GM12878 (cell line): ENCODE measurements at regions not wholly inside any gene's neighbourhood (a gene's known extent, or its start where the extent isn't known, plus 50 kb on each side); places are given as distances from the start of the nearest gene placed in this dataset.

Source experiments
- ATAC-seq: fragments of 200-7000 bp; cut with Tn5 transposase; 3 replicates; pipeline ENCODE4 v1.9.1; 2020; ENCODE audit warnings: mild to moderate bottlenecking, moderate library complexity
- BruUV-seq: library from RNA; stranded (reverse); fragments of 400-500 nt; replicated peaks from 2 replicates; lab custom pipeline; 2021; lab: Mats Ljungman, UMichigan
- CTCF ChIA-PET: fragments of 300-600 bp; sonication (Branson Sonifier 250); formaldehyde crosslinking; extraction: SDS; loops from one replicate; lab custom pipeline; 2021; ENCODE audit warnings: inconsistent platforms; lab: Yijun Ruan, JAX
- POLR2A ChIA-PET: fragments of 350-600 bp; formaldehyde crosslinking; extraction: SDS; loops from one replicate; lab custom pipeline; 2021; ENCODE audit warnings: inconsistent platforms; lab: Charles Lee
- RAD21 ChIA-PET: fragments of 300-600 bp; sonication (Branson Sonifier 250); formaldehyde crosslinking; loops from one replicate; lab custom pipeline; 2023; ENCODE audit warnings: antibody characterized with exemption; ENCODE audit not compliant: unreplicated experiment; lab: Charles Lee
- SMC1A ChIA-PET: fragments of 300-600 bp; sonication (Branson Sonifier 250); formaldehyde crosslinking; loops from one replicate; lab custom pipeline; 2023; ENCODE audit not compliant: unreplicated experiment, uncharacterized antibody; lab: Charles Lee
- DNase-seq: peaks from one replicate; pipeline ENCODE4 v3.0.0-alpha.2; 2011; ENCODE audit warnings: low read depth, low spot score
- FAIRE-seq: peaks from 3 replicates; lab custom pipeline; 2011; peaks lifted over from hg19 to GRCh38; lab: Jason Lieb, UNC
- H2AFZ ChIP-seq: 2 replicates; pipeline ENCODE4 v1.6.0; 2011; ENCODE audit warnings: low read depth, low read length, control low read depth; ENCODE audit not compliant: control insufficient read depth
- H3K27ac ChIP-seq: 2 replicates; pipeline ENCODE4 v1.5.1; 2011; ENCODE audit warnings: control low read depth; ENCODE audit not compliant: control insufficient read depth, insufficient read depth
- H3K27me3 ChIP-seq, 2 experiments: replicated peaks in 1 of 2; 2 replicates each; pipeline versions ENCODE4 v1.6.0 to v1.6.1; 2011; ENCODE audit warnings: low read length in 1 of 2; ENCODE audit not compliant: control insufficient read depth in 2 of 2, insufficient read depth in 2 of 2
- H3K36me3 ChIP-seq, 2 experiments: 2 replicates each; pipeline ENCODE4 v1.5.1; 2011; ENCODE audit warnings: low read length in 1 of 2; ENCODE audit not compliant: control insufficient read depth in 2 of 2, insufficient read depth in 2 of 2
- H3K4me1 ChIP-seq: 2 replicates; pipeline ENCODE4 v1.6.1; 2011; ENCODE audit warnings: mild to moderate bottlenecking, low read length, moderate library complexity, mixed read lengths; ENCODE audit not compliant: control insufficient read depth, insufficient read depth
- H3K4me2 ChIP-seq: 2 replicates; pipeline ENCODE4 v1.6.0; 2011; ENCODE audit warnings: control low read depth; ENCODE audit not compliant: control insufficient read depth, insufficient read depth
- H3K4me3 ChIP-seq: fragments of 200-600 bp; sonication (generic); 2 replicates; pipeline ENCODE4 v1.5.1; 2016
- H3K79me2 ChIP-seq: 2 replicates; pipeline ENCODE4 v1.6.0; 2011; ENCODE audit warnings: low read length; ENCODE audit not compliant: control insufficient read depth, insufficient read depth
- H3K9ac ChIP-seq: 2 replicates; pipeline ENCODE4 v1.8.0; 2011; ENCODE audit warnings: low read length, control low read depth, mixed read lengths; ENCODE audit not compliant: control insufficient read depth, insufficient read depth
- H3K9me3 ChIP-seq: replicated peaks from 3 replicates; pipeline ENCODE4 v1.5.1; 2011; ENCODE audit warnings: mild to moderate bottlenecking, low read length; ENCODE audit not compliant: control insufficient read depth, insufficient read depth
- H4K20me1 ChIP-seq: 2 replicates; pipeline ENCODE4 v1.6.0; 2011; ENCODE audit not compliant: control insufficient read depth, insufficient read depth
- ASH2L ChIP-seq: fragments of 300-600, 200-600 bp; sonication (generic); IDR thresholded peaks from 2 replicates; pipeline ENCODE4 v1.6.1; 2017; ENCODE audit warnings: low read depth, mild to moderate bottlenecking, borderline replicate concordance
- HCFC1 ChIP-seq: fragments of 150-350 bp; IDR thresholded peaks from 2 replicates; pipeline ENCODE4 v1.6.1; 2014; ENCODE audit warnings: low read length
- HDAC2 ChIP-seq: fragments of 200-600 bp; sonication (generic); IDR thresholded peaks from 2 replicates; pipeline ENCODE4 v1.6.1; 2017
- HDGF ChIP-seq: fragments of 450-650 bp; IDR thresholded peaks from 2 replicates; pipeline ENCODE4 v1.6.1; 2016; ENCODE audit warnings: antibody characterized with exemption
- IKZF2 ChIP-seq, 2 experiments: fragments of 450-650 bp; IDR thresholded peaks; 2 replicates each; pipeline ENCODE4 v1.6.1; 2017; ENCODE audit warnings: mild to moderate bottlenecking in 2 of 2, moderate library complexity in 2 of 2
- IRF3 ChIP-seq: fragments of 450-650 bp; IDR thresholded peaks from 2 replicates; pipeline ENCODE4 v1.6.1; 2014; ENCODE audit warnings: mild to moderate bottlenecking
- LARP7 ChIP-seq: fragments of 450-650 bp; IDR thresholded peaks from 2 replicates; pipeline ENCODE4 v1.6.1; 2017; ENCODE audit warnings: mild to moderate bottlenecking
- MTA2 ChIP-seq: fragments of 450-650 bp; IDR thresholded peaks from 2 replicates; pipeline ENCODE4 v1.6.1; 2016; ENCODE audit warnings: low read depth, mild to moderate bottlenecking, moderate library complexity
- NFYB ChIP-seq: IDR thresholded peaks from 2 replicates; pipeline ENCODE4 v1.6.1; 2011; ENCODE audit warnings: low read depth, mild to moderate bottlenecking, low read length, improper control_type of control experiment, moderate library complexity; ENCODE audit not compliant: insufficient read depth
- PAX5 ChIP-seq: IDR thresholded peaks from 2 replicates; pipeline ENCODE4 v1.6.1; 2011; ENCODE audit warnings: low read depth, low read length, borderline replicate concordance
- RUNX3 ChIP-seq: IDR thresholded peaks from 2 replicates; pipeline ENCODE4 v1.6.1; 2012; ENCODE audit warnings: low read length, inconsistent platforms
- SMARCA5 ChIP-seq: fragments of 450-650 bp; IDR thresholded peaks from 2 replicates; pipeline ENCODE4 v1.6.1; 2017; ENCODE audit warnings: mild to moderate bottlenecking
- SUZ12 ChIP-seq: fragments of 200-600 bp; sonication (generic); IDR thresholded peaks from one replicate; pipeline ENCODE4 v1.6.1; 2018; ENCODE audit warnings: antibody characterized with exemption, mild to moderate bottlenecking; ENCODE audit not compliant: unreplicated experiment
- ZBTB33 ChIP-seq: fragments of 450-650 bp; IDR thresholded peaks from 2 replicates; pipeline ENCODE4 v1.6.1; 2017; ENCODE audit warnings: mild to moderate bottlenecking
- ZNF274 ChIP-seq: IDR thresholded peaks from one replicate; pipeline ENCODE4 v1.8.0; 2011; ENCODE audit not compliant: insufficient read length, insufficient read depth
- WGBS: methylation state at CpG from one replicate; pipeline ENCODE4 v1.1.6; 2016; ENCODE audit warnings: low lambda C conversion rate; ENCODE audit not compliant: insufficient replicate concordance, insufficient coverage; ENCODE audit errors: missing lambda C conversion rate; 5-methylcytosine and 5-hydroxymethylcytosine counted together
- in situ Hi-C: fragments of 300-500 bp; cut with MboI; formaldehyde crosslinking; loops from 9 replicates; pipeline ENCODE4 v1.14.3; 2018; ENCODE audit warnings: mixed read lengths
- intact Hi-C: fragments of 100-400 bp; cut with micrococcal nuclease; formaldehyde crosslinking; loops from one replicate; pipeline ENCODE4 v1.14.2; 2022; ENCODE audit not compliant: unreplicated experiment

GRCh38 chr11:70926543-70927201, 325.7 kb downstream of the SHANK2 start:
- Histone ChIP-seq H3K27ac (no peak overlapping the region), H3K4me1 (no peaks in the 10 kb centered on the region), H3K4me3 (no peak overlapping the region), H3K36me3 (no peaks in the 10 kb centered on the region), H3K4me2 (no peak overlapping the region), H3K27me3 (no peaks in the 10 kb centered on the region), H4K20me1 (no peaks in the 10 kb centered on the region), H3K9me3 (no peaks in the 10 kb centered on the region; the same call in 2 of the 3 replicates), H3K79me2 (no peaks in the 10 kb centered on the region), H2AFZ (no peak overlapping the region), H3K9ac (no peak overlapping the region)
- in situ Hi-C loops (no loop called here), intact Hi-C loops (no loop called here)
- WGBS, result 45% methylated on average over 14 of the region's 14 CpGs
- ATAC-seq (no peak), FAIRE-seq (no peak), DNase-seq (no peak)
- TF ChIP-seq SUZ12 (no peak), ASH2L (no peak)
- BruUV-seq, result no TSS peak
- ChIA-PET RAD21 (no interaction called here), POLR2A (no interaction called here), SMC1A (no interaction called here), CTCF (no interaction called here)

GRCh38 chr11:70928854-70929598, 323.4 kb downstream of the SHANK2 start:
- POLR2A ChIA-PET, result no interaction called here
- TF ChIP-seq NFYB, result no peak
- TF ChIP-seq IKZF2 (IDR thresholded peaks at IDR 0.05), result no peak
- TF ChIP-seq HCFC1, result no peak
- TF ChIP-seq MTA2, result no peak
- TF ChIP-seq RUNX3, result no peak
- TF ChIP-seq ZBTB33, result no peak
- TF ChIP-seq LARP7, result no peak
- no peak for TF ChIP-seq HDGF
- TF ChIP-seq SUZ12, result no peak
- TF ChIP-seq IRF3, result no peak
- TF ChIP-seq SMARCA5, result no peak
- no peak for TF ChIP-seq ZNF274
- no peak for TF ChIP-seq PAX5
- TF ChIP-seq HDAC2, result no peak

More at GRCh38 chr11:70928854-70929598, 323.4 kb downstream of the SHANK2 start:
- ChIA-PET RAD21 (no interaction called here), SMC1A (no interaction called here), CTCF (no interaction called here)
- Histone ChIP-seq H3K4me1 (no peaks in the 10 kb centered on the region), H3K9ac (no peak overlapping the region), H3K27ac (no peak overlapping the region), H3K36me3 (no peaks in the 10 kb centered on the region), H3K4me3 (no peak overlapping the region), H3K79me2 (no peaks in the 10 kb centered on the region), H3K4me2 (no peak overlapping the region), H3K27me3 (no peaks in the 10 kb centered on the region), H4K20me1 (no peaks in the 10 kb centered on the region), H3K9me3 (no peaks in the 10 kb centered on the region; the same call in 2 of the 3 replicates), H2AFZ (no peak overlapping the region)
- intact Hi-C loops, result no loop called here
- in situ Hi-C loops, result no loop called here
- DNase-seq (no peak), FAIRE-seq (no peak), ATAC-seq (no peak)
- no TSS peak for BruUV-seq
- 6% methylated on average over 10 of the region's 10 CpGs for WGBS
